SU-DHL-6 (cell line): ENCODE measurements at regions not wholly inside any gene's neighbourhood (a gene's known extent, or its start where the extent isn't known, plus 50 kb on each side); places are given as distances from the start of the nearest gene placed in this dataset.

Experiments used
- EZH2phosphoT487 ChIP-seq: fragments of 200-600 bp; sonication (generic), shearing (Covaris generic); conservative IDR thresholded peaks from 2 replicates; pipeline ENCODE4 v1.6.1; 2018; ENCODE audit warnings: mild to moderate bottlenecking, antibody characterized with exemption, low read length, moderate library complexity, mixed read lengths
- TF ChIP-seq, protein P1 (sequence below): fragments of 200-600 bp; sonication (generic); IDR thresholded peaks from one replicate; pipeline ENCODE4 v1.5.1; 2017; ENCODE audit warnings: antibody characterized with exemption, mild to moderate bottlenecking, low read length, moderate library complexity; ENCODE audit not compliant: insufficient read depth, poor library complexity, severe bottlenecking

DNA sequence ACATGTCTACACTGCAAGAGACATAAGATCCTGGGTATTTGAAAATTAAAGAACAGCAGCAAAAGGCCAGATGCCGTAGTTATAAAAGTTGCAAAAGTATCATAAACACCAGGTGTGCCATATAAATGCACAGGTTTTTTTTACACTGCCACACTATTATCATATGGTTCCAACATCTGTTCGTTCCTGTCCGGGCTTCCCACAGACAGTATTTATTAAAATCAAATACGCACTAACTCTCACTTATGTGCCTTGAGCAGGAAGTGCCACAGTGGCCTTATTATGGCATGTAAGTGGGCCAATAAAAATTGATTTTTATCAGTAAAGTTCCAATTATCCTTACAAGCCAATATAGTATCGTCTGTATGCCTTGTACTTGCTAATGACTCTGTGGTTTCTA is 873.2 kb downstream of the RPA4 start:
- TF ChIP-seq, protein P1, sequence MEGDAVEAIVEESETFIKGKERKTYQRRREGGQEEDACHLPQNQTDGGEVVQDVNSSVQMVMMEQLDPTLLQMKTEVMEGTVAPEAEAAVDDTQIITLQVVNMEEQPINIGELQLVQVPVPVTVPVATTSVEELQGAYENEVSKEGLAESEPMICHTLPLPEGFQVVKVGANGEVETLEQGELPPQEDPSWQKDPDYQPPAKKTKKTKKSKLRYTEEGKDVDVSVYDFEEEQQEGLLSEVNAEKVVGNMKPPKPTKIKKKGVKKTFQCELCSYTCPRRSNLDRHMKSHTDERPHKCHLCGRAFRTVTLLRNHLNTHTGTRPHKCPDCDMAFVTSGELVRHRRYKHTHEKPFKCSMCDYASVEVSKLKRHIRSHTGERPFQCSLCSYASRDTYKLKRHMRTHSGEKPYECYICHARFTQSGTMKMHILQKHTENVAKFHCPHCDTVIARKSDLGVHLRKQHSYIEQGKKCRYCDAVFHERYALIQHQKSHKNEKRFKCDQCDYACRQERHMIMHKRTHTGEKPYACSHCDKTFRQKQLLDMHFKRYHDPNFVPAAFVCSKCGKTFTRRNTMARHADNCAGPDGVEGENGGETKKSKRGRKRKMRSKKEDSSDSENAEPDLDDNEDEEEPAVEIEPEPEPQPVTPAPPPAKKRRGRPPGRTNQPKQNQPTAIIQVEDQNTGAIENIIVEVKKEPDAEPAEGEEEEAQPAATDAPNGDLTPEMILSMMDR, result no peak
- TF ChIP-seq EZH2phosphoT487, result no peak
